ENCODE measurements at regions not wholly inside any gene's neighbourhood (a gene's known extent, or its start where the extent isn't known, plus 50 kb on each side); places are given as distances from the start of the nearest gene placed in this dataset.
A peak's percentile ranks its signal among the peaks of the same experiment; 100 is the strongest.

DNA sequence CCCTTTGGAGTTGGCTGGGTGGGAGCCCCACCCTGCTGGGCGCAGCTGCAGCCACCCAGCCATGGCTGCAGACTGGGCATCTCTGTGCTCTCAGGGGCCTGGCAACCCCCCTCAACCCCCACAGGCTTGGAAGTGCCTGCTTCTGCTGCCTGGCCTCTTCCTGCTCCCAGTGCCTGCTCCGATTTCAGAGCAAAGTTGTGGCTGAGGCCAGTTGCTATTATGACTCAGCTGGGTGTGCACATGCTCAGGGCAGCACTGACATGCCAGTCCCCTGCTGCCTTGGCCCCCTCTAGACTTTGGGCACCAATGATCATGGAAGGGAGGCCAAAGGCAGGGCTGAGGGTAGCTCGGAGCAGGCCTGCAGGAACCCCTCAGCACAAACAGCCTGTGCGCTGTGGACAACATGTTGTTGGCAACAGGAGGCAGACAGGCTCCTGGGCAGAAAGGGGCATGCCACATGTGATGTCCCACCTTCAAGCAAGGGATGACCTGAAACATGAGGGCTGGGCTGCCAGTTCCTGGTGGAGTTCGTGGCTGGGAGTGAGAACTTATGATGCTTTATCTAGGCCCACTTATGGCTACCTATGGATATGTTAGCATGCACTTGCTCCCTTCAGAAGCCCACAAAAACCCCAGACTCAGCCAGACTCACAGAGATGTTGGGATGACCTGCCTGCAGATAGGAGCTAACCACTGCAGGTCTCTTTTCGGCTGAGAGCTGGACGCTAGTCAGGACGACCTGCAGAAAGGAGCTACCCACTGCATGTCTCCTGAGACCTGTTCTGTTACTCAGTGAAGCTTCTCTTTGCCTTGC lies 96.4 kb upstream of the AMOTL1 start:
- no peak for DNase-seq (ENCODE audit: low spot score)
- in situ Hi-C loops (cut with HindIII; ENCODE audit: low sequenced_read_pairs), result no loop called here

DNA sequence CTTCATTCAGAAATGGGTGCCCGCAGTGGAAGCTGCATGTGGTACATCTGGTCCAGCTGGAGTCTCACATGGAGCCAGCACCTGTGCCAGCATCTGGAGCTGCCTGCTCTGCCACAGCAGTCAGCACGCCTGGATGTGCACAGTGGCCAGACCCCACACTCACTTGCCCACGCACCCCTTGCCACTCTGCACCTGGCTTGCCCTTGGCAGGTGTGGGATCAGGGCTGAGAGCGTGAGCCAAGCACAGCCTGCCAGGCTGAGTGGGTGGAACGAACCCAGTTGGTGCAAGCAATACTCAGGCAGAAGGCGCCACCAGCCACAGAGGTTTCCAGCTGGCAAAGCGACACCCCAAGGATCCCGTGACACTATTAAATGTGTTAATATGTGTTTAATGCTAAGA lies 95.5 kb upstream of the AMOTL1 start:
- no peak for DNase-seq (ENCODE audit: low spot score)
- in situ Hi-C loops (cut with HindIII; ENCODE audit: low sequenced_read_pairs), result no loop called here

DNA sequence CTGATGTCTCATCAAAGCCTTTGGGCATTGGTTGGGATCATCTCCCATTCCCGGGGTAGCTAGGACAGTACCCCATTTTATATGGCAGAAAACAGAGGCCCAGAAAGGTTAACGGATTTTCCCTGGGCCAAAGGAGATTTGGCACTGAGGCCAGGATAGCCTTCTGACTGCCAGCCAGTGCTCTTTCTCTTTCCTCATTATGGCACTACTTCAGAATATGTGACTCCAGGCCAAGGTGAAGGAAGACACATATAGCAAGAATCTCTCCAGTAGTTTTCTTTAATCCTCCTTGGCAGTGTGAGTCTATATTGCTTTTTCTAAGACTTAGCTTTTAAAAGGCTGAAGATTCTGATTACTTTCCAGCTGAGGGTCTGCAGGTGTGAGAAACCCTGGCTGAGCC lies 94.8 kb upstream of the AMOTL1 start:
- in situ Hi-C loops (cut with HindIII; ENCODE audit: low sequenced_read_pairs), result no loop called here
- no peak for DNase-seq (ENCODE audit: low spot score)

DNA sequence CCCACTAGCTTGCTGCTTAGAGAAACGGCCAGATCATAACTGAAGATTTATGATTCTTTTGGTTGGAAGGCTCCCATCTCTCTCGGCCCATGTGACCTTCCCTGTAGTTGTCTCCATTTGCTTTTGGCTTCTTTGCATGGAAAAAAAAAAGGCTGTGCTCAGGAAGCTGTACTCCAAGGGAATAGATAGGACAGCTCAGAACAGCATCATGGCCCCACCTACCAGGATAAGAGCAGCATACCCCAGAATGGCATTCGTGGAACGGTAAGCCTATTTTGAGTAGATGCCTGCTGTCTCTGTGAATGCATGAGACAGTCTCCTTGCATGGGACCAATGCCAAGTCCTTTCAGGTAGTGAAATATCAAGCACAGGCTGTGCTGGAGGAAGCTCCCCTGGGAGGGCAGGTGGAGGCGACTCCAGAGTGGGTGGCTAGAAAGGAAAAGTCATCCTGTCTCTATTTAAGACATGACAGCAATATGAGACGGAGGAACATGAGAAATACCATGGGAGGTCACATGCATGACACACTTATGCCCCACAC lies 94.1 kb upstream of the AMOTL1 start:
- in situ Hi-C loops (cut with HindIII; ENCODE audit: low sequenced_read_pairs), result no loop called here
- peak; percentile 3 for DNase-seq (ENCODE audit: low spot score)

DNA sequence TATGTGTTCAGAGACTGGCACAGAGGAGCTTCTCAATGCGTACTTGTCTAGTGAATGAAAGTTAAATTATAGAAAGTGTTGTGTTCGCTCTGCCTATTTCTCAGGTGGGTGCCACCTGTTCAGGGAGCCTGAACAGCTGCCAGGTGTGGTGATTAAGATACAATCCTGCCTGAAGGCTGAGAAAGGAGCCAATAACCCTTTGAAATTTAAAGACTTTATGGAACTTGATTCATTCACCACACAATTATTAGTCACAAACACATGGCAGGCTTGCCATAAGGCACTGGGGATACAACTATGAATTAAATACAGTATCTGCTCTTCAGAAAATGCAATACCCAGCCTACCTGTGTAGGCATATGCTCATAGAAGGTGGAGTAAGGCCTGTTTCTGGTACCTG lies 92.9 kb upstream of the AMOTL1 start:
- DNase-seq (ENCODE audit: low spot score), result no peak
- in situ Hi-C loops (cut with HindIII; ENCODE audit: low sequenced_read_pairs), result no loop called here

DNA sequence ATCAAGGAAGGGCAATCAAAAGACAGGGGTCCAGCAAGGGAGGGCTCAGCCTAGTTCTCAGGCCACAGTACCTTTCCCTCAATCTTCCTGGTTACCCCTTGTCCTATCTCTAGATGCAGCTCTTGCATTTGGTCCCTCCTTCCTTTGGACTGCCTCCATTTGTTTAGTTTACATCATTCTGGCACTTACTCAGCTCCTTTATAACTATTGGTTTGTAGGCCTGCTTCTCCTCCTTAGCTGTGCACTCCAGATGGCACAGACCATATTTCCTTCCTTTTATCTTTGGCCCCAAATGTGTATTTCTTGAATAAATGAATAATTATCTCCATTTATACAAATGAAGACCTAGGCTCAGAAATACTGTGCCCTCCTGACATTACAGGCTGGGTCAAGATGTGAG lies 92.3 kb upstream of the AMOTL1 start:
- DNase-seq (ENCODE audit: low spot score), result no peak
- in situ Hi-C loops (cut with HindIII; ENCODE audit: low sequenced_read_pairs), result no loop called here

DNA sequence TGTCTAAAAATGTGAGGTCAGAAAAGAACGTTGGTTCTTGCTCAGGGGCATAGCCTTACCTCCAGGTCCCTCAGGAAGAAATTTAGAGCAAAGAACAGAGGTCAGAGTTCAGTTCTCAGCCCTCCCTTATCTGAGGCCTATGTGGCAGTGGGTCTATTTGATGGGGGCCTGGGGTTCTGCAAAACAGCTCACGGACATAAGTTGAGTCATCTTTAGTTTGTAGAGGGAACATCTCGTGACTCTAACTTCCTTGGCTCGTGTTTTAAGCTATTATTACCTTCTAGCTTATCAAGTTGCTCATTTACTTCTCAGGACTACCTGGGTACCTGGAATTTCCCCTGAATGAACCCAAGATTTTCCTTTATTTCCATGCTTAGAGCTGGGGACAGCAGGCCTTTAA lies 91.3 kb upstream of the AMOTL1 start:
- no peak for DNase-seq (ENCODE audit: low spot score)
- in situ Hi-C loops (cut with HindIII; ENCODE audit: low sequenced_read_pairs), result no loop called here

DNA sequence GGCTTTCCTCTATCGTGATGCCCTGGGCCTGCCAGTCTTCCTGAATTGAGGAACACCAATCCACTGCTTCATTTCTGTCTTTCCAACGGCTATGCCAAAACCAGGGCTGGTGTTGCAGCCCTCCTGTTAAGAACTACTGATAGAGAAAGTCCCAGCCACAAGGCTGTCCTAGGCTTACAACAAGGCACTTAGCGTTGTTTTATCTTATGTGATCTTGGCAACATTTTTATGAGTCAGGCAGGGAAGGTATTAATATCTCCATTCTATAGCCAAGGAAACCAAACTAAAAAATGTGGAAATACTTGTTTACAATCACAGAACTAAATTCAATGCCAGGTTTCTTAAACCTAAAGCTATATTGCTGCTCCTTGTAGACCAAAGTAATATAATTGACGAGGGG lies 89.9 kb upstream of the AMOTL1 start:
- in situ Hi-C loops (cut with HindIII; ENCODE audit: low sequenced_read_pairs), result no loop called here
- no peak for DNase-seq (ENCODE audit: low spot score)

DNA sequence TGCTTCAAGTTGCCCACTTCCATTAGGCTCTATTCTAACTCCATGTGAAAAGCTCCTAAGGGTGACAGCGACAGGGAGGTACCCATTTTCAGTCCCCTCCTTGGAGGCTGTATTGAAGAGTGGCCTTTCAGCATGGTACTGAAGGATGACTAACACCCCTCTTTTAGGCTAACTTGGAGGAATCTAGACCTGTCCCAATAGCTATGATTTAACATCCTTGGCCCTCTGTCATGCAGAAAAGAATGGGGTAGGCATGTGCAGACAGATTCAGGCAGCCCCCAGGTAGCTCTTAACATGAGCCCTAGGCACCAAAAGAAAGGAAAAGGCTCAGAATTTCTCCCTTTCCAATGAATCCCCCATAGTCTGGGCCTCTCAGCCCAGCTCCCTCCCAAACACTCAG lies 89.3 kb upstream of the AMOTL1 start:
- in situ Hi-C loops (cut with HindIII; ENCODE audit: low sequenced_read_pairs), result no loop called here
- no peak for DNase-seq (ENCODE audit: low spot score)

DNA sequence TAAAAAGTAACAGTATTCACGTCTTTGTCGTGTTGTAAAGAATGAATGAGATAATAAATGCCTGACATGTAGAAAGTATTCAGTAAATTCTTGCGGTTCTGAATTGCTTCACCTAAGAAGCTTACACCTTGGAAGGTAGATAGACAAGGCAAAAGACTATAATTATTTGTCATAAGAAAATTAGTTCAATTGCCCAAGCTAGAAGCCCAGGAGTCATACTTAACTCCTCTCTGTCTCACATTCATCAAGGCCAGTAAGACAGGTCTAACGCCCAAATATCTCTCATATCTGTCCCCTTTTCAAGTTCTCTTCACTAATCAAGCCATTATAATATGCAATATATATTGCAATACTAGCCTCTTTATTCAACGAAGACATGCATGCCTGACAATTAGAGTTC lies 87.7 kb upstream of the AMOTL1 start:
- no peak for DNase-seq (ENCODE audit: low spot score)
- in situ Hi-C loops (cut with HindIII; ENCODE audit: low sequenced_read_pairs), result no loop called here

DNA sequence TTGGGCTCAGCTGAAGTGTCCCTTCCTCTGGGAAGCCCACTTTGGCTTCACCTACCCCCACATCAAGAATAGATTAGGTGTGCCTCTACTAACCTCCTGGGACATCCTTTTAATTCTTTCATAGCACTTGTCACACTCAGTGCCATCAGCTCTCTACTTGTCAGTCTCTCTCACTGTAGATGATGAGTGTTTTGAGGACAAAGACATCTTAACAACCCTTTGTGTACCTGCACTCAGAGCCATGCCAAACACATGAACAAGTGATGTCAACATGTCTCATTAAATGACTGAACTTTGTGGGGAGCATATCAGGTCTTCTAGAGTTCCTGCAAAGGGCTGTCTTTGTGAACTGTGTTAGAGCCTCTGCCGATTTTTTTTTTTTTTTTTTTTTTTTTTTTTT lies 87.0 kb upstream of the AMOTL1 start:
- no peak for DNase-seq (ENCODE audit: low spot score)
- in situ Hi-C loops (cut with HindIII; ENCODE audit: low sequenced_read_pairs), result no loop called here

DNA sequence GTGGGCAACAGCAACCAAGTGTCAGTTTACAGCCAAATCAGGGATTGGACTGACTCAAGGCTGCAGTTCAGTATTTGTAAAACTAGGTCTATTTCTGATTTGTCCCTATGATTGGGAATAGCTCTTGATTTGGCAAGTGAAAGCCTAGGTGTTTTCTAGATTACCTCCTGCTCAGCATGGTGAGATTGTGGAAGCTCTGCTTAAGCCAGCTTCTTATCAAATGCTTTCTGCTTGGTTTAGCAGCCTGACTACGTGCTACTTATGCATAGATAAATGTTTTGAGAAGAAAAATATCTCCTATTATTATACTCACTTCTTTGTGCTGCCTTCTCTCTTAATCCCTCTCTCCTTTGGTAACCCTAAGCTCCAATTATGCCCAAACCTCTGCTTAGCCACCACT lies 86.3 kb upstream of the AMOTL1 start:
- DNase-seq (ENCODE audit: low spot score), result no peak
- in situ Hi-C loops (cut with HindIII; ENCODE audit: low sequenced_read_pairs), result no loop called here

DNA sequence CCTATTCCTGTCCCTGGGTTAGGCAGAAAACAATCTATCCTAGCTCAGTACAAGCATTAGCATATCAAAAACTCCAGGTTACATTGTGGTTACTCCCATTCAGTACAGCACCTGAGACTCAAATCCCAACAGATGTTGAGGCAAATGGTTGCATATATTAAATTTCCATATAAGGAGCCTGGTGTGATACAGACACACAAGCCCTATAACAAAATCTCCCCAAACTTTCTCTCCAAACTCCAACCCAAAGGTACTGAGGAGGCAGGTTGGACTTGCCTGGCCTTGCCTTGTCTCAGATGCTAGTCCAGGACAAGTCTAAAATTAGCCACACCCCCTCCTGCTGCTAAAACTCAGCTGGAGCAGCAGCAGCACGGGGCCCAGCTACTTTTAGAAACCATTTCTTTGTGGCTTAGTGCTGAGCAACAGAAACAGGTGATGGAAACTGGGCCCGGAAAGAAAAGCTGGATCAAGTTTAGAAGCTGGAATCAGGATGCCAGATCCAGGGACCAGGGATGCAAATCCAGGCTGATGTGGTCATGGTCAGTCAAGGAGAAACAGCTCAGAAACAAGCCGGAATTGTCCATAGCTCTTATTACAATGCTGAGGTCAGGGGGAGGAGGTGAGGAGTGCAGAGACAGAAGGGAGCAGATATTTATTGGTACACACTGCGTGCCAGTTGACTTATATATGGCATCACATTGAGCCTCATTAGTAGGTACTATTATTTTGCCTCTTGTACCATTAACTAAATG lies 73.7 kb upstream of the AMOTL1 start:
- DNase-seq (ENCODE audit: low spot score), result no peak
- in situ Hi-C loops (cut with HindIII; ENCODE audit: low sequenced_read_pairs), result no loop called here

DNA sequence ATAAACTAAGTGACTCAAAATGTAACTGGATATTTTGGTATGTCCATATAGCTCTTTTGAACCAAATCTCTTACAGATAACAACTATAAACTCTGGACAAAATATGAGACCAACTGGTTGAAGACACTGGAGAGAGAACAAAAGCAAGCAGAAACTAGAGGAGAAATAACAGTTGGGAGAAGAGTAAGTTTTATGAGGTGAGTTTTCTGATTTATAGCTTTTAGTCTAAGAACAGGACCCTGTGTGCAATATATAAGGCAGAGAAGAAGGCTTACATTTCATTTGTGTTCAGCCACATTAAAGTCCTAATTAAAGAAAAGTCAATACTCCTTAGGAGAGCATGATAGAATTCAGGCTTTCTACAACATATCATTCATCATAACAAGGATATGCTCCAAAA lies 71.0 kb upstream of the AMOTL1 start:
- in situ Hi-C loops (cut with HindIII; ENCODE audit: low sequenced_read_pairs), result no loop called here
- DNase-seq (ENCODE audit: low spot score), result no peak

DNA sequence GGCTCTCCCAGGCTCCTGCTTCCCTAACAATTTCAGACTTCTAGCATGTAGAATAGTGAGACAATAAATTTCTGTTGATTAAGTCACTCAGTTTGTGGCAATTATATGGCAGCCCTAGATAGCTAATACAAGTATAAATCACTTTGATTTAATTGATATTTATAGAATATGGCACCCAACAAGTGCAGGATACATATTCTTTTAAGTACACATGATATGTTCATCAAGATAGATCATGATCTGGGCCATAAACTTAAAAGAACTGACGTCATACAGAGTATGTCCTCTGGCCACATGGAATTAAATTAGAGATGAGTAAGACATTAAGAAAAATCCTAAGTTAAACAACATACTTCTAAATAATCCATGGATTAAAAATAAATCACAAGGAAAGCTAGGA lies 67.5 kb upstream of the AMOTL1 start:
- DNase-seq (ENCODE audit: low spot score), result no peak
- in situ Hi-C loops (cut with HindIII; ENCODE audit: low sequenced_read_pairs), result no loop called here

DNA sequence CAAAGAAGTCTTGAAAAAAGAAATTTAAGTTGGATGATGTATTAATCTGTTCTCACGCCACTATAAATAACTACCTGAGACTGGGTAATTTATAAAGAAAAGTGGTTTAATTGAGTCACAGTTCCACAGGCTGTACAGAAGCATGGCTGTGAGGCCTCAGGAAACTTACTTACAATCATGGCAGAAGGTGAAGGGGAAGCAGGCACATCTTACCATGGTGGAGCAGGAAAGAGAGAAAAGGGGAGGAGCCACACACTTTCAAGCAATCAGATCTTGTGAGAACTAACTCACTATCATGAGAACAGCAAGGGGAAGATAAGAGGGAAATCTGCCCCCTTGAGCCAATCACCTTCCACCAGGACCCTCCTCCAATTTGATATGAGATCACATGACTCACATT lies 65.7 kb upstream of the AMOTL1 start:
- in situ Hi-C loops (cut with HindIII; ENCODE audit: low sequenced_read_pairs), result no loop called here

DNA sequence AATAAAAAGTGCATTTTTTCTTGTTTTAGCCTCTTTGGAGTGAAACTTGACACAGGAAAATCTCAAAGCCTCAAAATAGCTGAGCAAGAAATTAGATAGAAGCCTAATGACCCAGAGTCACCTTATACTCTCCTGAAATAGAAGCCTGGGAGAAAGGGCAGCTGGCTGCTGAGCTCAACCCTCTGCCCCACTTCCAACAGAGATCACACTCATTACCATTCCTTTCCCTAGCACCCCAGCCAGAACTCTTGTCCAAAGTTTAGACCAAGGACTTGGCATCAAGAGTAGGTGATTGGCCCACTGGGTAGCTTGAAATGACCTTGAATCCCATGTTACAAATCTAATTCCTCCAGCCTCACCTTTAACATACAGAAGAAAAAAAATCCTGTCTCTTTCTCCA lies 62.7 kb upstream of the AMOTL1 start:
- in situ Hi-C loops (cut with HindIII; ENCODE audit: low sequenced_read_pairs), result no loop called here
- no peak for DNase-seq (ENCODE audit: low spot score)

More for the DNA sequence above, 65.7 kb upstream of the AMOTL1 start:
- no peak for DNase-seq (ENCODE audit: low spot score)

DNA sequence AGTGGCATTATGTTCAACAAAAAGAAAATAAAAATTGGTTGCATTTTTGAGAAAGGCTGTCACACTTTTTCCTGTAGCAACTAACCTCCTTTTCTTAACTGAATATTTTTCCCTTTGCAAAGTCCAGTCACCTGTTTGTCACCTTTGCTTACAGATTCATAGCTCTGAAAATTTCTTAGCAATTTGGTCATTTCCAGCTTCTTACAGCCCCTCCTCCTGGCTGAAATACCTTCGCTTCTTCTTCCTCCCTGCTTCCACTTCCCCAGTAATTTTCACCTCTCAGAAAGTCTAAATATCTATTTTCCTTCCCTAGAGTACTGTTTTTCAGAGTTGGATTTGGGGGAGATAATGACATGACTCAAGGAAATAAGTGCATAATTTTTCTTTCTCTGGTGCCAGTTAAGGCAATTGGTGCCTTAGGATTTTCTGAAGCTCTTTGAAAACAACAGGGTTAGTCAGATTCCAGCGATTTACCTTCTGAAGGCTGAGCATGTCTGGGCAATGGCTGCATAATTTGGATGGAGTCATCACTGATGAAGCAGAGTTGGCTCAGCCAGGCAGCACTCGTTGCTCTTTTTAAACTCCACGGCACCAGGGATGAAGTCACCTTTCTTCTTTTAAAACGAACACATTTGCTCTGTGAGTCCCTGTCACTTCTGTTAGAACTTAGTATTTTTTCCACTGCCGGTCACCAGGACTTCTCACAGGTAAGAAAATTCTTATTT lies 62.1 kb upstream of the AMOTL1 start:
- DNase-seq (ENCODE audit: low spot score), result no peak
- in situ Hi-C loops (cut with HindIII; ENCODE audit: low sequenced_read_pairs), result no loop called here

DNA sequence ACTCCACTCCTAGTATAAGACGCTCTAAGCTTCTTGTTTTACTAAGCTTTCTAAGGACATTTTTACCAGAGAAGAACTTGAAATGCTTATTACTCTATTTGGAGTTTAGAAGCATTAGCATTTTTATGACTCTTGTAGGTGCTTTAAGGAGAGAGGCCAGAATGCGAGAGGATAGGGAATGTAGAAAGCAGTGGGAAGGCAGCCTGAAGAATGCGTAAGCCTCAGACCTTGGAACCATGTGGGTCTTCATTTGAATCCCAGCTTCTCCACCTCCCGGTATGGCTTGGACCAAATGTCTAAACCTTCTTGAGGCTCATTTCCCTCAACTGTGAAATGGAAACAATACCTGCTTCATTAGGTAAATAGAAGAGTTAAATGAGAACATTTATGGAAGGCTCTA lies 60.0 kb upstream of the AMOTL1 start:
- no peak for DNase-seq (ENCODE audit: low spot score)
- in situ Hi-C loops (cut with HindIII; ENCODE audit: low sequenced_read_pairs), result no loop called here

DNA sequence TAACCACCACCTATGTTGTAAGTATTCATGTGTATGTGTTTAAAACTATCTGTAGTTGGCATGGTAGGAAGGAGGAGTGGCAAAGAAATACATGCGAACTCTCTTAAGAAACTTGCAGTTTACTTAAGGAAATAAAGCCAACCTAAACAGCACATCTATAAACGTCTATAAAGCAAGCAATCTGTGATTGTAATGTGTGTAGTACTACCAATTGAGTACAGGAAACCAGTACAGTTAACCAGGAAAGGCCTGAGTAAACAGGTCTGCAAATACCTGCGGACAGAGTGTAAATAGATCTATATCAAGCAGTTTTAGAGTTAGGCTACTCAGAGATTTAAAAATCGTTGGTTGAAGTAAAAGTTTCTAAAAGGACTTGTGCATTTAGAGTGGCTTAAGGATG lies 59.5 kb upstream of the AMOTL1 start:
- no peak for DNase-seq (ENCODE audit: low spot score)
- in situ Hi-C loops (cut with HindIII; ENCODE audit: low sequenced_read_pairs), result no loop called here
